GM13976 (cell line): ENCODE measurements at regions not wholly inside any gene's neighbourhood (a gene's known extent, or its start where the extent isn't known, plus 50 kb on each side); places are given as distances from the start of the nearest gene placed in this dataset.

Source experiments
- DNase-seq: peaks from one replicate; pipeline ENCODE4 v3.0.0; 2012; ENCODE audit warnings: low spot score
- in situ Hi-C: fragments of 300-500 bp; cut with MboI; formaldehyde crosslinking; loops from one replicate; pipeline ENCODE4 v1.12.0; 2022; ENCODE audit warnings: low sequenced_read_pairs, mixed read lengths, inconsistent platforms; ENCODE audit not compliant: unreplicated experiment
- TF ChIP-seq, protein P1 (sequence below): IDR thresholded peaks from 2 replicates; pipeline ENCODE4 v1.5.1; 2012; ENCODE audit warnings: borderline replicate concordance, mild to moderate bottlenecking; ENCODE audit not compliant: insufficient read depth; ENCODE audit errors: extremely low read depth, missing control alignments, control extremely low read depth

DNA sequence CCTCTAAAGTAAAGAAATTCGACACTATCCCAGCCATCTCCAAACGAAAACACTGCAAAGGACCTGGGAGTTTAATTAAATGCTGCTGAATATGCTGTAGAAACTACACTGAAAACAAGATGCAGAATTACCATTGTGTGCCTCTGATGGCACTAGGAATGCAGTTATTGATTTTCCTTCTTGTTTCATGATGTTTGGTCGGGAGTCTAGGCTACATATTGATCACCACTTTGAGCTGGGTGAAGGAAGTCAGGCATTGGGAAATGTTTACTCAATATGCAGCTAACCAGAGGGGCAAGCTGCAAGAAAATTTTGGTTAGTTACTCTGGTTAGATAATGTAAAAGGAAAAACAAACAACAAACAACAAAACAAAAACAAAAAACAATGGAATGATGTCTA lies 650.7 kb upstream of the GALNTL6 start:
- TF ChIP-seq, protein P1, sequence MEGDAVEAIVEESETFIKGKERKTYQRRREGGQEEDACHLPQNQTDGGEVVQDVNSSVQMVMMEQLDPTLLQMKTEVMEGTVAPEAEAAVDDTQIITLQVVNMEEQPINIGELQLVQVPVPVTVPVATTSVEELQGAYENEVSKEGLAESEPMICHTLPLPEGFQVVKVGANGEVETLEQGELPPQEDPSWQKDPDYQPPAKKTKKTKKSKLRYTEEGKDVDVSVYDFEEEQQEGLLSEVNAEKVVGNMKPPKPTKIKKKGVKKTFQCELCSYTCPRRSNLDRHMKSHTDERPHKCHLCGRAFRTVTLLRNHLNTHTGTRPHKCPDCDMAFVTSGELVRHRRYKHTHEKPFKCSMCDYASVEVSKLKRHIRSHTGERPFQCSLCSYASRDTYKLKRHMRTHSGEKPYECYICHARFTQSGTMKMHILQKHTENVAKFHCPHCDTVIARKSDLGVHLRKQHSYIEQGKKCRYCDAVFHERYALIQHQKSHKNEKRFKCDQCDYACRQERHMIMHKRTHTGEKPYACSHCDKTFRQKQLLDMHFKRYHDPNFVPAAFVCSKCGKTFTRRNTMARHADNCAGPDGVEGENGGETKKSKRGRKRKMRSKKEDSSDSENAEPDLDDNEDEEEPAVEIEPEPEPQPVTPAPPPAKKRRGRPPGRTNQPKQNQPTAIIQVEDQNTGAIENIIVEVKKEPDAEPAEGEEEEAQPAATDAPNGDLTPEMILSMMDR, result no peak
- in situ Hi-C loops, result no loop called here
- no peak for DNase-seq

DNA sequence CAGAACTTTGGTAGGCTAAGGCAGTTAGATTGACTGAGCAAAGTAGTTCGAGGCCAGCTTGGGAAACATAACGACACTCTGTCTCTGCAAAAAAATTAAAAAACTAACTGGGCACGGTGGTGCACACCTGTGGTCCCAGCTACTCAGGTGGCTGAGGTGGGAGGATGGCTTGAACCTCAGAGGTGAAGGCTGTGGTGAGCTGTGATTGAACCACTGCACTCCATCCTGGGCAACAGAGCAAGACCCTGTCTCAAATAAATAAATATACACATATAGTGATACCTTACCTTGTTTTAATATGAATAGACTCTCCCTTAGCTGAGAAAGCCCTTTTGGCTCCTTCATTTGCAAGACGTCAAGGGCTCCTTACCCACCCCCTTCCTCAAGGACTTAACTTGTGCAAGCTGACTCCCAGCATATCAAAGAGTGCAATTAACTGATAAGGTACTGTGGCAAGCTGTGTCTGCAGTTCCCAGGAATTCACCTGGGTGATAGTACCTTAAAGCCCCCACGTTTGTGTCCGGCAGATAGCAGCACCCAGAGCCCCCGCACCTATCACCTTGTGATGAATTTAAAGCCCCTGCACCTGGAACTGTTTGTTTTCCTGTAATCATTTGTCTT lies 655.6 kb upstream of the GALNTL6 start:
- no peak for DNase-seq
- in situ Hi-C loops, result no loop called here
- TF ChIP-seq, protein P1, result no peak

DNA sequence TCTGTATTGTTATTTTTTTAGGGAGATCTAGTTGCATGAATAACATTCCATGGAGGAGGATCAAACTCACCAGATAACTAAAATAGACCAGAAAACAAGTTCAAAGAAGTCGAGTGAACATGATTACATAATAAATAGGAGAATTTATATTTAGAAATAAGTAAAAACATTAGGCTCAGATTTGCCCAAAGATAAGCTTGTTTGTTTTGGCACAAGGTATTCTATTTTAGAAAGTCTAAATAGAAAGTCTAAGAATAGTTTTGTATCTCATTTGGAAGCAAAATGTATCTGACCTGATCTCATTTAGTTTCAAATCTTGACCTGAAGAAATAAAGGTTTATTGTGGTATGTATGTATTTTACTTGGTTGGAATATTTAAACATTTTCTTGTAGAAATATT lies 670.6 kb upstream of the GALNTL6 start:
- TF ChIP-seq, protein P1, result no peak
- no peak for DNase-seq
- in situ Hi-C loops, result no loop called here

DNA sequence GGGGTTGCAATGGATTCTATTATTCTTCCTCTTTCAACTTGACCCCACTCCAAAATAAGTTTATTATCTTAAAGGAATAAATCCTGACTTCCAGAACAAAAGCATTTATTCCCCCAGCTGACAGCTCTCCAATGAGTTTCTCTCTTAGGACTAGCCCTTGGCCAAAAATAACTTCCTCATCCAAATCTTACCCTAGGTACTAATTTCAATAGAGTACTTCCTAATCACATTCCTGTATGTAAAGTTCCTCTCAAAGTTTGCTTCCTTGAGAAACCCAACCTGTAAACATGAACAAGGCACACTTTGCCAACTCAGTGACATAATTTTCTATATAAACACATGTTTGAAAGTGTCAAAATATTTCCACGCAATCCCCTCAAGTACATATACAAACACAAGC lies 671.2 kb upstream of the GALNTL6 start:
- in situ Hi-C loops, result no loop called here
- no peak for DNase-seq
- TF ChIP-seq, protein P1, result no peak

DNA sequence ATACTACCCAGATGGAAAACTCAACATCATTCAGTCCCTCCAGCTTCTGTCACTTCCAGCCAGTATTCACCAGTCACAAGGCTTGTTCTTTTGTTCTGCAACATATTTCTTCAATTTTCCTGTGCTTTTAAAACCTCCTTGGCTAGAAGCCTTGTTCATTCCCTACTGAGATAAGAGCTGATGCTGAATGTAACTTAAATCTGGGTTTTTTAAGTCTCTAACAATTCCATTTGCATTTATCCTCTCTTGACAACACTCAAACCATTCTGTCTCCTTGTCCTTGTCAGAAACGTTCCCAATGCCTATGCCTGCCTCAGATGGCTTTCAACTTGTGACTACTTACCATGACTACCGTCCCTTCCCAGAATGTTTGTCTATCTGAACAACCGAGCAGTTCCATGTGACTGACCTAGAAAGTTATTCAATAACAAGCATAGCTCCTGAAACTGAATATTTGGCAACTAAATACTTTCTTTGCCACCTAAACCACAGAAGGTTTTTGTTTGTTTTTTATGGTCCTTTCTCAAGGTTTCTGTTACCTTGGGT lies 682.9 kb upstream of the GALNTL6 start:
- TF ChIP-seq, protein P1, result no peak
- no peak for DNase-seq
- in situ Hi-C loops, result no loop called here

DNA sequence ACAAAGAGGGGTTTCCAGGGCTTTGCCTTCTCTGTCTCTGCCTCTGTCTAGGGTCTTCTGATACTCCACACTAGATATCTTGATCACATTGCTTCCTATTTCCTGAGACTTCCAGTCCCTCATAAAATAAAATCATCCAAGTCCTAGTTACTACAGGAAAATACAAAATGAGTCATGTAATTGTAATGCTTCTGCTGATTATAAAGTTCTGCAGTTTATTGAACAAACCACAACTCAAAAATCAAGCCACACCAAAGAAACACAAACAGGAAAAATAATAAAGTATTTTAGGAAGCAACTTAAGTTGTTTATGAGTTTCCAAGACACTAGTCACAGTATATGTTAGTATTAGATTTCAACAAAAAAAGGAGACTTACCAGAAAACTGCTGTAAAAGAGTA lies 695.1 kb upstream of the GALNTL6 start:
- DNase-seq, result no peak
- TF ChIP-seq, protein P1, result no peak
- in situ Hi-C loops, result no loop called here
